HEK293 (cell line): ENCODE measurements at regions not wholly inside any gene's neighbourhood (a gene's known extent, or its start where the extent isn't known, plus 50 kb on each side); places are given as distances from the start of the nearest gene placed in this dataset.
"Not testable (repeated sequence)": the region's sequence is repeated elsewhere in the genome, so short reads cannot be mapped to it uniquely, and the experiment has no call there.

ENCODE experiments used
- BCL11A ChIP-seq: fragments of 450-650 bp; formaldehyde crosslinking; IDR thresholded peaks from 2 replicates; pipeline ENCODE4 v1.5.1; 2016; ENCODE audit warnings: low read depth, missing biosample characterization, missing genetic modification characterization
- TCF7L2 ChIP-seq: IDR thresholded peaks from 2 replicates; pipeline ENCODE4 v1.6.1; 2011; ENCODE audit warnings: low read depth, mild to moderate bottlenecking, inconsistent platforms, low read length, moderate library complexity, borderline replicate concordance
- YY1 ChIP-seq: fragments of 450-650 bp; formaldehyde crosslinking; IDR thresholded peaks from 2 replicates; pipeline ENCODE4 v1.5.1; 2018; ENCODE audit warnings: missing biosample characterization, missing genetic modification characterization
- ZNF776 ChIP-seq: fragments of 450-650 bp; formaldehyde crosslinking; IDR thresholded peaks from 2 replicates; pipeline ENCODE4 v1.5.0; 2017; ENCODE audit warnings: missing biosample characterization, missing genetic modification characterization, borderline replicate concordance
- ZSCAN16 ChIP-seq: fragments of 450-650 bp; formaldehyde crosslinking; IDR thresholded peaks from 2 replicates; pipeline ENCODE4 v1.5.1; 2016; ENCODE audit warnings: missing biosample characterization, missing genetic modification characterization
- TF ChIP-seq, protein P1 (sequence below): fragments of 450-650 bp; formaldehyde crosslinking; IDR thresholded peaks from 2 replicates; pipeline ENCODE4 v1.5.1; 2016; ENCODE audit warnings: missing biosample characterization, missing genetic modification characterization
- TF ChIP-seq, protein P2 (sequence below): fragments of 450-650 bp; formaldehyde crosslinking; IDR thresholded peaks from 2 replicates; pipeline ENCODE4 v1.5.1; 2016; ENCODE audit warnings: missing biosample characterization, missing genetic modification characterization

GRCh38 chr6:170146131-170146530 lies 144.7 kb downstream of the DLL1 start:
- not testable (repeated sequence) for TF ChIP-seq TCF7L2; YY1 (tag by site-specific recombination); BCL11A (tag by site-specific recombination); ZNF776; ZSCAN16
- TF ChIP-seq, protein P1, sequence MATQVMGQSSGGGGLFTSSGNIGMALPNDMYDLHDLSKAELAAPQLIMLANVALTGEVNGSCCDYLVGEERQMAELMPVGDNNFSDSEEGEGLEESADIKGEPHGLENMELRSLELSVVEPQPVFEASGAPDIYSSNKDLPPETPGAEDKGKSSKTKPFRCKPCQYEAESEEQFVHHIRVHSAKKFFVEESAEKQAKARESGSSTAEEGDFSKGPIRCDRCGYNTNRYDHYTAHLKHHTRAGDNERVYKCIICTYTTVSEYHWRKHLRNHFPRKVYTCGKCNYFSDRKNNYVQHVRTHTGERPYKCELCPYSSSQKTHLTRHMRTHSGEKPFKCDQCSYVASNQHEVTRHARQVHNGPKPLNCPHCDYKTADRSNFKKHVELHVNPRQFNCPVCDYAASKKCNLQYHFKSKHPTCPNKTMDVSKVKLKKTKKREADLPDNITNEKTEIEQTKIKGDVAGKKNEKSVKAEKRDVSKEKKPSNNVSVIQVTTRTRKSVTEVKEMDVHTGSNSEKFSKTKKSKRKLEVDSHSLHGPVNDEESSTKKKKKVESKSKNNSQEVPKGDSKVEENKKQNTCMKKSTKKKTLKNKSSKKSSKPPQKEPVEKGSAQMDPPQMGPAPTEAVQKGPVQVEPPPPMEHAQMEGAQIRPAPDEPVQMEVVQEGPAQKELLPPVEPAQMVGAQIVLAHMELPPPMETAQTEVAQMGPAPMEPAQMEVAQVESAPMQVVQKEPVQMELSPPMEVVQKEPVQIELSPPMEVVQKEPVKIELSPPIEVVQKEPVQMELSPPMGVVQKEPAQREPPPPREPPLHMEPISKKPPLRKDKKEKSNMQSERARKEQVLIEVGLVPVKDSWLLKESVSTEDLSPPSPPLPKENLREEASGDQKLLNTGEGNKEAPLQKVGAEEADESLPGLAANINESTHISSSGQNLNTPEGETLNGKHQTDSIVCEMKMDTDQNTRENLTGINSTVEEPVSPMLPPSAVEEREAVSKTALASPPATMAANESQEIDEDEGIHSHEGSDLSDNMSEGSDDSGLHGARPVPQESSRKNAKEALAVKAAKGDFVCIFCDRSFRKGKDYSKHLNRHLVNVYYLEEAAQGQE (tag by site-specific recombination), result not testable (repeated sequence)
- TF ChIP-seq, protein P2, sequence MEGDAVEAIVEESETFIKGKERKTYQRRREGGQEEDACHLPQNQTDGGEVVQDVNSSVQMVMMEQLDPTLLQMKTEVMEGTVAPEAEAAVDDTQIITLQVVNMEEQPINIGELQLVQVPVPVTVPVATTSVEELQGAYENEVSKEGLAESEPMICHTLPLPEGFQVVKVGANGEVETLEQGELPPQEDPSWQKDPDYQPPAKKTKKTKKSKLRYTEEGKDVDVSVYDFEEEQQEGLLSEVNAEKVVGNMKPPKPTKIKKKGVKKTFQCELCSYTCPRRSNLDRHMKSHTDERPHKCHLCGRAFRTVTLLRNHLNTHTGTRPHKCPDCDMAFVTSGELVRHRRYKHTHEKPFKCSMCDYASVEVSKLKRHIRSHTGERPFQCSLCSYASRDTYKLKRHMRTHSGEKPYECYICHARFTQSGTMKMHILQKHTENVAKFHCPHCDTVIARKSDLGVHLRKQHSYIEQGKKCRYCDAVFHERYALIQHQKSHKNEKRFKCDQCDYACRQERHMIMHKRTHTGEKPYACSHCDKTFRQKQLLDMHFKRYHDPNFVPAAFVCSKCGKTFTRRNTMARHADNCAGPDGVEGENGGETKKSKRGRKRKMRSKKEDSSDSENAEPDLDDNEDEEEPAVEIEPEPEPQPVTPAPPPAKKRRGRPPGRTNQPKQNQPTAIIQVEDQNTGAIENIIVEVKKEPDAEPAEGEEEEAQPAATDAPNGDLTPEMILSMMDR (tag by site-specific recombination), result not testable (repeated sequence)
